HAP-1 (cell line): ENCODE measurements at regions not wholly inside any gene's neighbourhood (a gene's known extent, or its start where the extent isn't known, plus 50 kb on each side); places are given as distances from the start of the nearest gene placed in this dataset.

Source experiments
- DNase-seq, 2 experiments: peaks; one replicate each; pipeline ENCODE4 v3.0.0-alpha.2; 2016 to 2020; ENCODE audit warnings: low spot score in 2 of 2
- H3K27me3 ChIP-seq: fragments of 250-450 bp; sonication (Bioruptor Pico); 2 replicates; pipeline ENCODE4 v1.5.1; 2020; ENCODE audit warnings: low read depth, mild to moderate bottlenecking, moderate library complexity
- H3K36me3 ChIP-seq: fragments of 250-450 bp; sonication (Bioruptor Pico); replicated peaks from 2 replicates; pipeline ENCODE4 v1.5.1; 2020; ENCODE audit warnings: mild to moderate bottlenecking
- H3K4me1 ChIP-seq: fragments of 250-450 bp; sonication (Bioruptor Pico); 2 replicates; pipeline ENCODE4 v1.5.1; 2020; ENCODE audit warnings: mild to moderate bottlenecking
- H3K4me3 ChIP-seq: fragments of 250-450 bp; sonication (Bioruptor Pico); 2 replicates; pipeline ENCODE4 v1.5.1; 2020; ENCODE audit warnings: mild to moderate bottlenecking, moderate library complexity
- H3K9me3 ChIP-seq: fragments of 250-450 bp; sonication (Bioruptor Pico); 2 replicates; pipeline ENCODE4 v1.5.1; 2020; ENCODE audit warnings: mild to moderate bottlenecking, moderate library complexity
- in situ Hi-C: fragments of 300-500 bp; cut with MboI; formaldehyde crosslinking; loops from 3 replicates; pipeline ENCODE4 v1.14.3; 2020; ENCODE audit warnings: low sequenced_read_pairs, inconsistent platforms, mixed read lengths

DNA sequence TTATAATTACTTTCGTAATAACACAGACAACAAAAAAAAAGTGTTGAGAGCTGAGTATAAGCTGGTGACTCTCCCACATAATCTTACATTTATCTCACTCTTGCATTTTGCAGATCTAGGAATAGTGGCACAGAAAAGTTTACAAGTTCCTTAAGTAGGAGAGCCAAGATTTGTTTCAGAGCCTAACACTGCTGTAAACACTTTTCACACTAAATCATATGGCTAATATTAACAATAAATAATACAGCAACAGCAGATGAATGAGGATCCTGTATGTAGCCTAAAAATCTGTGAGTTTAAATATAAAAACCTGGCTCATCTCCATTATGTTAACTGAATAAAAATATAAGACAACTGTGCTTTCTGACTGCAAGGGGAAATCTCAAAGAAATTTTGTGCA lies 846.5 kb upstream of the ADAMTS5 start:
- in situ Hi-C loops: no loop called here
- H3K4me3 ChIP-seq: no peak overlapping the region
- H3K27me3 ChIP-seq: no peaks in the 10 kb centered on the region
- H3K4me1 ChIP-seq: no peaks in the 10 kb centered on the region
- no peaks in the 10 kb centered on the region for H3K9me3 ChIP-seq
- no peaks in the 10 kb centered on the region for H3K36me3 ChIP-seq
- DNase-seq: no peak

- Histone ChIP-seq H3K4me1 (no peaks in the 10 kb centered on the region), H3K36me3 (no peaks in the 10 kb centered on the region), H3K9me3 (no peaks in the 10 kb centered on the region), H3K27me3 (no peaks in the 10 kb centered on the region), H3K4me3 (no peak overlapping the region)
- no peak for DNase-seq
- in situ Hi-C loops: no loop called here
These were observed 845.4 kb upstream of the ADAMTS5 start for GRCh38 chr21:27812279-27812678.

GRCh38 chr21:27808923-27809322 lies 842.0 kb upstream of the ADAMTS5 start:
- Histone ChIP-seq H3K36me3 (no peaks in the 10 kb centered on the region), H3K9me3 (no peaks in the 10 kb centered on the region; the same call in 1 of the 2 replicates), H3K4me1 (no peaks in the 10 kb centered on the region), H3K4me3 (no peak overlapping the region), H3K27me3 (no peaks in the 10 kb centered on the region)
- DNase-seq: no peak
- in situ Hi-C loops: no loop called here

DNA sequence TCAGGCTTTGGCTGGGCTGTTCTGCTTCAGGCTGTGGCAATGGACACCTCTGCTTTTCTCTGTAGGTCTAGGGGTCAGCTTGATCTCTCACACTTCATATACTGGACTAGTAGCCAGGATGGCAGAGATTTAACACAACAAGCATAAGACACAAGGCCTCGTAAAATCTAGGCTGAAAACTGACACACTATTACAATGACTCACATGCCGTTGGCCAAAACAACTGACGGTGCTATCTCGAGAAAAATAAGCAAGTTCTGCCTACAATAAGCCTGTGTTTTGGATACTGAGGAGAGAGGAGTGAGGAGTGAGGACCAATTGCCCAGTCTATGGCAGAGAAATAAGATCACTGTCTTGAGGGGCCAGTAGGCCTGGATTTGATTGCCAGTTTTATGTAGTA lies 840.7 kb upstream of the ADAMTS5 start:
- no peak overlapping the region for H3K4me3 ChIP-seq
- H3K27me3 ChIP-seq: no peaks in the 10 kb centered on the region
- no peaks in the 10 kb centered on the region for H3K36me3 ChIP-seq
- no peaks in the 10 kb centered on the region for H3K4me1 ChIP-seq
- H3K9me3 ChIP-seq: no peaks in the 10 kb centered on the region; the same call in 1 of the 2 replicates
- no peak for DNase-seq
- in situ Hi-C loops: no loop called here

DNA sequence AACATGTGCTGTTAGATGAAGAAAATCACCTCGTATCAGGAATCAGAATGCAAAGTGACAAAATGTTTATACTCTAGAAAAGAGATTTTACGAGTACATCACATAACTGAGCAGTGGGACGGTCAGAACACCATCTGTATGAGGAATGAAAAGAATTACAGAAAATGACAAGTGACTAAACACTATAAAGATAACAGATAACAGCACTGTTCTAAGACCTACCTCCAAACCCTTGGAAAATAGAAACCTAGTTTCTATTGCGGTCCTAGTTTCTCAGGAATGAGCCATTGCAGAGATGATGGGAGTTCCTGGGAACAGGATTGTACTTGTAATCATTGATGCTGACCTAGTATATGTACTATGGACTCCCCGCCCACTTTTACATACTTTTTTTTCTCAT lies 839.4 kb upstream of the ADAMTS5 start:
- no peaks in the 10 kb centered on the region for H3K27me3 ChIP-seq
- H3K9me3 ChIP-seq: no peaks in the 10 kb centered on the region; the same call in 1 of the 2 replicates
- H3K4me3 ChIP-seq: no peak overlapping the region
- H3K4me1 ChIP-seq: no peaks in the 10 kb centered on the region
- no peak for DNase-seq
- in situ Hi-C loops: no loop called here
- H3K36me3 ChIP-seq: no peaks in the 10 kb centered on the region

DNA sequence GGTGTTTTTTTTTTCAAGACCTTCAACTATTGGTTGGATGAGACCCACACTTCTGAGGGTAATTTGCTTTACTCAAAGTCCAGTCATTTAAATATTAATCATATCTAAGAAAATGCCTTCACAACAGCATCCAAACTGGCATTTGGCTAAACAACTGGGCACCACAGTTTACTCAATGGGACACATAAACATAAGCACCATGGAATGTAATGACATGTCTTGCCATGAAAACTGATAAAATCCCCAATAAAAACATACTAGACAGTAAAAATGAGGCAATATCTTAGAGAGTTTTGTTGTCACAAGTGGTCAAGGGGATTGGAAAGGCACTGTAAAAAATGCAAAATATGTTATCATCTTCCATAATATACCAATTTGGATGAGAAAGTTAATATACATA lies 838.8 kb upstream of the ADAMTS5 start:
- H3K27me3 ChIP-seq: no peaks in the 10 kb centered on the region
- no peaks in the 10 kb centered on the region for H3K36me3 ChIP-seq
- DNase-seq: no peak
- no peaks in the 10 kb centered on the region; the same call in 1 of the 2 replicates for H3K9me3 ChIP-seq
- H3K4me3 ChIP-seq: no peak overlapping the region
- H3K4me1 ChIP-seq: no peaks in the 10 kb centered on the region
- in situ Hi-C loops: no loop called here

- H3K4me3 ChIP-seq: no peak overlapping the region
- DNase-seq: no peak
- H3K36me3 ChIP-seq: no peaks in the 10 kb centered on the region
- in situ Hi-C loops: no loop called here
- H3K4me1 ChIP-seq: no peaks in the 10 kb centered on the region
- H3K9me3 ChIP-seq: no peaks in the 10 kb centered on the region; the same call in 1 of the 2 replicates
- H3K27me3 ChIP-seq: no peaks in the 10 kb centered on the region
These were observed 837.6 kb upstream of the ADAMTS5 start for GRCh38 chr21:27804515-27804914.

GRCh38 chr21:27803571-27803970 lies 836.7 kb upstream of the ADAMTS5 start:
- in situ Hi-C loops: no loop called here

GRCh38 chr21:27802816-27803475 lies 836.1 kb upstream of the ADAMTS5 start:
- DNase-seq: peak in 1 of 2 experiments; percentile 32
- no peak overlapping the region for H3K4me3 ChIP-seq

More at GRCh38 chr21:27803571-27803970, 836.7 kb upstream of the ADAMTS5 start:
- Histone ChIP-seq H3K27me3 (no peaks in the 10 kb centered on the region), H3K9me3 (no peaks in the 10 kb centered on the region; the same call in 1 of the 2 replicates), H3K4me3 (no peak overlapping the region), H3K4me1 (no peaks in the 10 kb centered on the region), H3K36me3 (no peaks in the 10 kb centered on the region)
- no peak for DNase-seq

DNA sequence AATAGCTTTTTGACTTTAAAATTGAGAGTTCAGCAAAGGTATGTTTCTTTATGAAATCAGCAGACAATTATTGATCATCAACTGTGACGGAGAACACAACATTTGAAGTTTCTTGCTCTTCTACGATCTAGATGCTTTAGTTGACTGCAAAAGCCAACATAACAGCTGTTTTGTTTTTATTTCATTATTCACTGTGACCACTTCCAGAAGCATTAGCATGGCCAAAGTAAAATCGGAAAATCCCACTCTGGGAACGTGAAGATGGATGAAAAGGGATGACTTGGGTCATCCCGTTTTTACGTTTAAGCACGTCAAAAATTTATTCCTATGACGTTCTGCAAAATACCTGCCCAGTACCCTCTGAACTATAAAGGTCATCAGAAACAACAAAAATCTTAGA lies 833.0 kb upstream of the ADAMTS5 start:
- Histone ChIP-seq H3K27me3 (no peaks in the 10 kb centered on the region), H3K9me3 (no peaks in the 10 kb centered on the region), H3K4me3 (no peak overlapping the region), H3K36me3 (no peaks in the 10 kb centered on the region), H3K4me1 (no peaks in the 10 kb centered on the region)
- no peak for DNase-seq
- in situ Hi-C loops: no loop called here

More at GRCh38 chr21:27802816-27803475, 836.1 kb upstream of the ADAMTS5 start:
- no peaks in the 10 kb centered on the region; the same call in 1 of the 2 replicates for H3K9me3 ChIP-seq
- no peaks in the 10 kb centered on the region for H3K36me3 ChIP-seq
- in situ Hi-C loops: no loop called here
- no peaks in the 10 kb centered on the region for H3K27me3 ChIP-seq
- H3K4me1 ChIP-seq: no peaks in the 10 kb centered on the region

GRCh38 chr21:27796106-27796505 lies 829.2 kb upstream of the ADAMTS5 start:
- H3K9me3 ChIP-seq: no peaks in the 10 kb centered on the region
- no peaks in the 10 kb centered on the region for H3K27me3 ChIP-seq
- in situ Hi-C loops: no loop called here
- H3K4me3 ChIP-seq: no peak overlapping the region
- no peaks in the 10 kb centered on the region for H3K36me3 ChIP-seq
- DNase-seq: no peak
- no peaks in the 10 kb centered on the region for H3K4me1 ChIP-seq

DNA sequence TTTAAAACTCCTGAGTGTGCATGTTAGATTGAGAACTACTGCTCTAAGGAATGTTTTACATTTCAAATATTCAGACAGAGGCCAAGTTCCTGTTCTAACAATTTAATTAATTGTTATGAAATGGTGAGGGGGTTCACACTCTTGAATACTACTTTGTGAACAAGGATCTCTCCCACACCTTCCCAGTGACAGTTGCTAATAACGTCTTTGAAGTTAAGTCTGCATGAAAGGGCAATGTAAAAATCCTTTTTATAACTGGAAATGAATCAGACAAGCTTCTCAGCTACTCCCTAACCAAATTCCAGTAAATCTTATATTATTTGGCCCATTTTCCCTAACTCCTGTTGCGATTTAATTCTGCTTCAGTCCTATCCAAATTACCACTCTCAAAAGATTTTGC lies 828.5 kb upstream of the ADAMTS5 start:
- in situ Hi-C loops: no loop called here
- Histone ChIP-seq H3K4me3 (no peak overlapping the region), H3K9me3 (no peaks in the 10 kb centered on the region), H3K27me3 (no peaks in the 10 kb centered on the region), H3K4me1 (no peaks in the 10 kb centered on the region), H3K36me3 (no peaks in the 10 kb centered on the region)
- no peak for DNase-seq

GRCh38 chr21:27793901-27794300 lies 827.0 kb upstream of the ADAMTS5 start:
- H3K27me3 ChIP-seq: no peaks in the 10 kb centered on the region

GRCh38 chr21:27787046-27787445 lies 820.2 kb upstream of the ADAMTS5 start:
- H3K4me1 ChIP-seq: no peaks in the 10 kb centered on the region
- H3K9me3 ChIP-seq: no peaks in the 10 kb centered on the region
- no peak overlapping the region for H3K4me3 ChIP-seq
- in situ Hi-C loops: no loop called here
- DNase-seq: no peak
- no peaks in the 10 kb centered on the region for H3K27me3 ChIP-seq
- H3K36me3 ChIP-seq: no peaks in the 10 kb centered on the region

More at GRCh38 chr21:27793901-27794300, 827.0 kb upstream of the ADAMTS5 start:
- Histone ChIP-seq H3K36me3 (no peaks in the 10 kb centered on the region), H3K4me3 (no peak overlapping the region), H3K9me3 (no peaks in the 10 kb centered on the region), H3K4me1 (no peaks in the 10 kb centered on the region)
- DNase-seq: no peak
- in situ Hi-C loops: no loop called here

DNA sequence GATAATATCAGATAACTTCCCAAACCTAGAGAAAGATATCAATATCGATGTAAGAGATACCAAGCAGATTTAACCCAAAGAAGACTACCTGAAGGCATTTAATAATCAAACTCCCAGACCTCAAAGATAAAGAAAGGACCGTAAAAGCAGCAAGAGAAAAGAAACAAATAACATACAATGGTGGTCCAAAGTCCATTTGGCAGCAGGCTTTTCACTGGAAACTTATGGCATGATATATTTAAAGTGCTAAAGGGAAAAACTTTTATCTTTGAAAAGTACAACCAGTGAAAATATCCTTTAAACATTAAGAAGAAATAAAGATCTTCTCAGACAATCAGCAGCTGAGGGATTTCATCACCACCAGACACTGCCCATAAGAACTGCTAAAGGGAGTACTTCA lies 812.7 kb upstream of the ADAMTS5 start:
- Histone ChIP-seq H3K9me3 (peaks cover 2% of the 10 kb centered on the region; the same call in 1 of the 2 replicates), H3K27me3 (no peaks in the 10 kb centered on the region), H3K36me3 (no peaks in the 10 kb centered on the region), H3K4me3 (no peak overlapping the region), H3K4me1 (no peaks in the 10 kb centered on the region)
- in situ Hi-C loops: no loop called here
- DNase-seq: no peak
